Activated CD8-positive, alpha-beta memory T cell treated with anti-CD3 and anti-CD28 coated beads, Interleukin-2, amount 50 U/mL, for 4 hours (primary cell): ENCODE measurements at regions not wholly inside any gene's neighbourhood (a gene's known extent, or its start where the extent isn't known, plus 50 kb on each side); places are given as distances from the start of the nearest gene placed in this dataset.

Source experiments
- DNase-seq: peaks from one replicate; pipeline ENCODE4 v3.0.0-alpha.2; 2020

GRCh38 chr10:35912615-35913569, 270.8 kb upstream of the FZD8 start:
- DNase-seq: no peak

- DNase-seq: no peak
These were observed 269.9 kb upstream of the FZD8 start for GRCh38 chr10:35911954-35912353.

- no peak for DNase-seq
These were observed 269.1 kb upstream of the FZD8 start for GRCh38 chr10:35911233-35911632.

- no peak for DNase-seq
These were observed 268.1 kb upstream of the FZD8 start for GRCh38 chr10:35910234-35910633.

GRCh38 chr10:35909121-35909720, 267.1 kb upstream of the FZD8 start:
- DNase-seq: no peak

GRCh38 chr10:35908451-35908850, 266.4 kb upstream of the FZD8 start:
- no peak for DNase-seq

- DNase-seq: no peak
These were observed 265.5 kb upstream of the FZD8 start for GRCh38 chr10:35907548-35907947.

GRCh38 chr10:35906155-35906554, 264.1 kb upstream of the FZD8 start:
- DNase-seq: no peak

GRCh38 chr10:35903021-35903420, 260.9 kb upstream of the FZD8 start:
- DNase-seq: no peak

GRCh38 chr10:35898716-35899440, 256.8 kb upstream of the FZD8 start:
- no peak for DNase-seq

GRCh38 chr10:35896001-35896400, 253.9 kb upstream of the FZD8 start:
- DNase-seq: no peak

GRCh38 chr10:35895331-35895730, 253.2 kb upstream of the FZD8 start:
- no peak for DNase-seq

- no peak for DNase-seq
These were observed 250.4 kb upstream of the FZD8 start for GRCh38 chr10:35892526-35892925.

- DNase-seq: no peak
These were observed 248.8 kb upstream of the FZD8 start for GRCh38 chr10:35890676-35891495.

- DNase-seq: no peak
These were observed 248.0 kb upstream of the FZD8 start for GRCh38 chr10:35889971-35890675.

- DNase-seq: no peak
These were observed 247.1 kb upstream of the FZD8 start for GRCh38 chr10:35889226-35889625.

GRCh38 chr10:35888400-35888799, 246.3 kb upstream of the FZD8 start:
- DNase-seq: no peak

GRCh38 chr10:35887685-35888084, 245.6 kb upstream of the FZD8 start:
- no peak for DNase-seq

- no peak for DNase-seq
These were observed 243.0 kb upstream of the FZD8 start for GRCh38 chr10:35885076-35885475.

- DNase-seq: no peak
These were observed 242.6 kb upstream of the FZD8 start for GRCh38 chr10:35884657-35885071.

GRCh38 chr10:35882422-35883150, 240.5 kb upstream of the FZD8 start:
- no peak for DNase-seq
